Inferior parietal cortex (tissue), 1 donor: ENCODE measurements at regions not wholly inside any gene's neighbourhood (a gene's known extent, or its start where the extent isn't known, plus 50 kb on each side); places are given as distances from the start of the nearest gene placed in this dataset.
"Not testable (repeated sequence)": the region's sequence is repeated elsewhere in the genome, so short reads cannot be mapped to it uniquely, and the experiment has no call there.

Experiments used
- DNase-seq: peaks from one replicate; pipeline ENCODE4 v3.0.0-alpha.2; 2016; ENCODE audit errors: extremely low spot score

DNA sequence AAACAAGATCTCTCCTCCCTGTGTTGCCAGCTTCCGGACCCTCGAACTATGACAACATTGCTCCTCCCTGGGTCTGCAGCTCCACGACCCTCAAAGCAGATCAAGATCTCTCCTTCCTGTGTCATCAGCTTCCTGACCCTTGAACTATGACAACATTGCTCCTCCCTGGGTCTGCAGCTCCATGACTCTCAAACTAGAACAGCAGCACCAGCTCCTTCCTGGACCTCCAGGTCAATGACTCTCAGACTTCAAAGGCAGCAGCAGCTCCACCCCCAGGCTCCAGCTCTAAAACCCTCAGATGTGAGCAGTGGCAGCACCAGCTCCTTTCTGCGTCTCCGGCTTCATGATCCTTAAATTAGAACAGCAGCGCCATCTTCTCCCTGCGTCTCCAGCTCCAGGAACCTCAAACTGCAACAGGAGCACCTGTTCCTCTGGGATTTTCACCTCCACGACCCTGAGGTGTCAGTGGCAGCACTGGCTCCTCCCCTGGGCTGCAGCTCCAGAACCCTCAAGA, 341.0 kb upstream of the SULF2 start:
- no peak for DNase-seq

DNA sequence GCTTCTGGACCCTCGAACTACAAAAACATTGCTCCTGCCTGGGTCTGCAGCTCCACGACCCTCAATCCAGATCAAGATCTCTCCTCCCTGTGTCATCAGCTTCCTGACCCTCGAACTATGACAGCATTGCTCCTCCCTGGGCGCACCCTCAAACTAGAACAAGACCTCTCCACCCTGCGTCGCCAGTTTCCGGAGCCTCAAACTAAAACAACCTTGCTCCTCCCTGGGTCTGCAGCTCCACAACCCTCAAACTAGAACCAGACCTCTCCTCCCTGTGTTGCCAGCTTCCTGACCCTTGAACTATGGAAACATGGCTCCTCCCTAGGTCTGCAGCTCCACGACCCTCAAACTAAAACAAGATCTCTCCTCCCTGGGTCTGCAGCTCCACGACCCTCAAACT, 339.7 kb upstream of the SULF2 start:
- no peak for DNase-seq

DNA sequence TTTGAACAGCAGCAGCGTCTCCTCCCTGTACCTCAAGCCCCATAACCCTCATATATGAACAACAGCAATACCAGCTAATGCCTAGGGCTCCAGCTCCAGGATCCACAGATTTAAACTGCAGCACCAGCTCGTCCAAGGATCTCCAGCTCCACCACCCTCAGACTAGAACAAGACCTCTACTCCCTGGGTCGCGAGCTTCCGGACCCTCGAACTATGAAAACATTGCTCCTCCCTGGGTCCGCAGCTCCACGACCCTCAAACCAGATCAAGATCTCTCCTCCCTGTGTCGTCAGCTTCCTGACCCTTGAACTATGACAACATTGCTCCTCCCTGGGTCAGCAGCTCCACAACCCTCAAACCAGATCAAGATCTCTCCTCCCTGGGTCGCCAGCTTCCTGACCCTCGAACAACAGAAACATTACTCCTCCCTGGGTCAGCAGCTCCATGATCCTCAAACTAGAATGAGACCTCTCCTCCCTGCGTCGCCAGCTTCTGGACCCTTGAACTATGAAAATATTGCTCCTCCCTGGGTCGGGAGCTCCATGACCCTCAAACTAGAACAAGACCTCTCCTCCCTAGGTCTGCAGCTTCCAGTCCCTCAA, 339.0 kb upstream of the SULF2 start:
- no peak for DNase-seq

DNA sequence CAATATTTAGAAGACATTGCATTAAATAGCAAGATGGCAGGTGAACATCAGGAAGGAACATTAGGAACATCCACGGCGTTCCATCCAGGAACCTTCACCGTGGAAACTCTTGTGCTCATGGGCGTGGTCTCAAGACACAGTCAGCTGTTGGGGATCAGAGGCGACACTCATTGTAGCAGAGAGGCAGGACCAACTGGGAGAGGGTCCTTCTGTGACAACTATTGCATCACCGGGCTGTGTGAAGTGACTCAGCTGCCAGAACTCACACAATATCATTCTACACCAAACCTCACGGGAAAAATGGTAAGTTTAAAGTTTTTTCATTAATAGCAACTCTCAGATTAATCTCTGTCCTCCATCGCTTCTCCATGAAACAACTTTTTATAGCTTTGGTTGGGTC, 334.8 kb upstream of the SULF2 start:
- DNase-seq: no peak

DNA sequence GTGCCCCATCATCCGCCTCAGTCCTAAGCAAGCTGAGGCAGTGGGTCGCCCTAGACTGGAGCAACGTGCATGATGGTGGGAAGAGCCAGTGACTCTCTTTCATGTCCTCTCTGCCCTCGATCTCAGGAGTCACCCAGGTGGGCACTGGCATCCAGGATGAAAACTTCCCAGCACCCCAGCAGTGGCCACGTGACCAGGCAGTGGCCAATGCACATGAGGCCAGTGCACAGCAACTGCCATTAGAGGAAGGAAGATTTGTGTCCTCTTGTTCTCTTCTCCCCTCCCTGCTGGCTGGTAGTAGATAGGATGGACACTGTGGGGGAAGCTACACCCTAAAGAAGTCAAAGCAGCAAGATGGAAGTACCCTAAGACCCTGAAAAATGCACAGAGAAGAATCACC, 334.1 kb upstream of the SULF2 start:
- not testable (repeated sequence) for DNase-seq

DNA sequence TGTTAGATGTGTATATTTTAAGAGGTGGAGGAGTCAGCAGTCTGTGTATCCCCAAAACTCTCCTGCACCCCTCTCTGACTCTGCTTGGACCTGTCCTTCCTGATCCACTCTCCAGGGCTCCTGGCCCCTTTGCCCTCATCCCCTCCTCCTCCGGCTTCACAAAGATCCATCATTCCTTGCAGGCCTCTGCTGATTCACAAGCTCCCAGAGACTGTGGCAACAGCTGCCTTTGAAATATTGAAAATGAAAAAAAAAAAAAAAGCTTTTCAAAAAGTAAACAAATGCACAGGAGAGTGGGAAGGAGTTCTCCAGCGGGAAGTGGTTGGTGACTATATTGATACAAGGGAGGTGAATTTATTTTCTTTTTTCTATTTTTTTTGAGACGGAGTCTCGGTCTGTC, 330.2 kb upstream of the SULF2 start:
- DNase-seq: no peak

DNA sequence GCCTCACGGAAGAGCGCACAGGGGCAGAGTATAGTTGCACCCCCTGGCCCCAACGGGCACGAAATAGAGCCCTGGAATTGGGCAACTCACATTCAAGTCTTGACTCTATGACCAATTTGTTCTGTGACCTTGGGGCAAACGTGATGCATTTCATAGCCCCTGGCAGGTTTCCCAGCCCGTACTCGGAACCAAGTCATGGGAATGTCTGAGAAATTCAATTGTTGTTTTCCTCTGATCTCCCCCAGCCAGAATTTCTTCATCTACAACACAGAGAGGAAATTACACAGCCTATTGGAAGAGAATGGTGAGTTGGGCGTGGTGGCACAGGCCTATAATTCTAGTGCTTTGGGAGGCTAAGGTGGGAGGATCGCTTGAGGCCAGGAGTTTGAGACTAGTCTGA, 322.3 kb upstream of the SULF2 start:
- DNase-seq: no peak

DNA sequence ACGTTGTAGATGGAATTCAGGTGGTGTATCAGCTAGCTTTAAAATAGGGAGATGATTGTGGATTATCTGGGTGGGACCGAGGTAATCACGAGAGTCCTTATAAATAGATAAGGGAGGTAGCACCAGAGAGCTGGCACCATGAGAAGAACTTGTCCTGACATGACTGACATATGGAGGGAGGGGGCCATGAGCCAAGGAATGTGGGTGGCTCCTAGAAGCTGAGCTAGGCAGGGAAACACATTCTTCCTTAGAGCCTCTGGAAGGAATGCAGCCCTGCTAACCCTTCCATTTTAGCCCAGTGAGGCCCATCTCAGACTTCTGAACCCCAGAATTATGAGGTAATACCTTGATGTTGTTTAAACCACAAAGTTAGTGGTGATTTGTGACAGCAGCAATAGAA, 321.1 kb upstream of the SULF2 start:
- DNase-seq: no peak

DNA sequence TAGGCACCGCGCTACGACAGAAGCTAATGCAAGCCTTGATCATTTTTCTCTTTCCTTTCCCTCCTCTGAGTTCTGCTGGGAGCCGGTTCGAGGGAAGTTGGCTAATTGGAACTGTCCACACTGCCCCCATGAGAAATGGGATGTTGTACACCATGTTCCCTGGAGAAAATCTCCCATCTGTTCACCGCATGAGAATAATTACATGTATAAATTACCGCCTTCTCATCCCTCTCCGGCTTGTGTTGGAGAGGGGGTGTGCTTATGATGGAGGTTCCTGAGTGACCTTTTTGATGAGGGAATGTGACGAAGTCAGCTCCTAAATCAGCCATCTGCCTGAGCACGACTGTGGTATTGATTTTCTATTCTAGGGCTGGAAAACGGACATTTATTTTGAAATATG, 320.2 kb upstream of the SULF2 start:
- DNase-seq: peak; percentile 5

DNA sequence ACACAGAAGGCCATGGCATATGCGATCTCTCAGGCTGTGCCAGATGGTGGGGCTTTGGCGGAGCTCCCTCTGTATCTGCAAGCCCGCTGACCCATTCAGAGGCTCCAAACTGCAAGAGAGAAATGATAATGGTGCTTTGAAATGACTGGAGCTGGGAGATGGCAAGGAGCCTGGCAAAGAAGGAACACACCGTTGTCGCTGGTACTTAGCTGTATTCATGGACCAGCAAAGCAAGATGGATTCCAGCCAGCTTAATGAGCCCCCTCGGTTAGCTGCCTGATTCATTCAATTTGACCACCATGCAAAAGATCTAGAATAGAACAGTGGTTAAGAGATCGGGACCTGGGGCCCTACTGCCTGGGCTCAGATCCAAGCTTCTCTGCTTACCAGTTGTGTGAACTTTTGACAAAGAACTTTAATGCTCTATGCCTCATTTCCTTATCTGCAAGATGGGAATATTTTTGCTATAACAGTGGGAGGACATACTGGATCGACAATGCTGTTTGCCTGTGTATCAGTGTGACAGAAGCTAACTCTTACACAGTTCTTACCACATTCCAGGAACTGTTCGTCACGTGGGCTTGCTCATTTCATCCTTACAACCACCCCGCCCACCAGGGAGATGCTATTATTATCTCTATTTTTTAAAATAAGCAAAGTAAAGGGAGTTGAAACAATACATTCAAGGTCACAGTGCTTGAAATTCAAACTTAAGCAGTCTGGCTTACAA, 317.8 kb upstream of the SULF2 start:
- no peak for DNase-seq

DNA sequence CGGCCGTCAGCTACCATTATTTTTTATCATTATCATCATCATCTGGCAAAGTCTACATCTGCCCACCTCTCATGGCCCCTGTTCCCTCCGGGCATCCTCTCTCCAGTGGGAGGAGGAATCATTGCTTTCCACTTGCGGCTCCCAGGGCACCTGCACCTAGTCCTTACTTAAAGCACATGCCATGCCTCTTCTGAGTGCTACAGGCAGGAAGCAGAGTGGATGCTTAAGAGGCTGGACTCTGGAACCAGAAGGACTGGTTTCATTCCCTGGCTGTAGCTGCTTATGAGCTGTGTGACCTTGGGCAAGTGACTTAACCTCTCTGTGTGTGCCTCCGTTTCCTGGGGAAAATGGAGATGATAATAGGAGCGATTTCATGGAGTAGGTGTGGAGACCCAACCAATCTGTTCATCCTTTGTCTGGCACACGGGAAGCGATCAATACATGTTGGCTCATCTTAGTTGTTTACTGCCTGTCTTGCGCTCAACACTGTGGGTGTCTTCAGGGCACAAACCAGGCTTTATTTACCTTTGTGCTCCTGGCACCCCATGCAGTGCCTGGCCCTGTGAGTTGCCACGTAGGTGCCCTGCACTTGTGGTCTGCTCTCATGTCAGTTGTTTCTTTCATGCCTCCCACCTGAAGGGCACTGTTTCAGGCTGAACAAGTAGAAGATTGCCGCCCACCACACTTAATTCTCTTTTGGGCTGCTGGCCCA, 317.0 kb upstream of the SULF2 start:
- no peak for DNase-seq

DNA sequence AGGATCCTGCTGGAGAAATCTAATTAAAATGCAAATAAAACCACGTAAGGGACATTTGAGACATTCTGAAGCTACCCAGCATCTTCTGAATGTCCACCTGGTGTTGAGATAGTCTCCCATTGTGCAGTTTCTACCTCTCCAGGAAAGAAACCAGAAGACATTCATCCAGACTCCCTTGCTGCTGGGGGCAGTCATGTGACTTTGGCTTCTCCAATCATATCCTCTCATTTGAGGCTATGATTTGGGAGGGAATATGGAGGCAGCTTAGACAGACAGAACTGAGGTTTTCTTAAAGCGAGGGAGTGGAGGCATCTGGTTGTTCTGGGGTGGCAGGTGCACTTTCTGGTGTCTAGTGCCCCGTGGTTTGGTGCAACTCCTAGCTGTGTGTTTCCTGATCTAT, 315.2 kb upstream of the SULF2 start:
- no peak for DNase-seq

DNA sequence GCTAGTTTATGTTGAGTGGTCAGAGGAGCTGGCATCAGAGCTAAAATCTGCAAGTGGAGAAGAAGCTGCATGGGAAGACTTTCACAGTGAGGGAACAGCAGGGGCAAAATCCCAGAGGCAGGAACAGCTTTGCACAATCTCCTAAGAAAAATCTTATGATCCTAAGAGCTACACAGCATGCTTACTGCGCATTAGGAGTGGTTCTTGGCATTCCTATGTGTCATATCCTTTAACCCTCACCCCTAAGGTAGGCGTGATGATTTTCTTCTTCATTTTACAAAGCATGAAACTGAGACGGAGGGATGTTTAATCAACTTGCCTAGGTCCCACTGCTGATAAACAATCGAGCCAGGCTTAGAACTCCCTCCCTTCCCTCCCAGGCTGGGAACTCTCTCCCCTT, 313.6 kb upstream of the SULF2 start:
- DNase-seq: no peak

DNA sequence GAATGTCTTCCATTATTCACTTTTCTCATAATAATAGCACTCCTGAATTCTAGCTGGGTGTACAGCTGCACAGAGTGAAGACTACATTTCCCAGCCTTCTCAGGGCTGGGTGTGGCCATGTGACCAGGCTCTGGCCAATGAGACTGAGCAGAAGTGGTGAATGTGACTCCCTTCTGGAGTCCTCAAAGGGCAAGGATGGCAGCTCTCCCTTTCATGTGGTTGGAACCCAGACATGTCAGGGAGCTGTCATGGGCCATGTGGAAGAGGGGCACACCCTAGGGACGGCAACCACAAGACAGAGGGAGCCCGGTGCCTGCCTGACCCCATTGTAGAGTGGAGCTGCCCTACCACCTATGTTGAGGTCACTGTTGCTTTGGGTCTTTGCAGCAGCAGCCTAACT, 312.8 kb upstream of the SULF2 start:
- DNase-seq: no peak

DNA sequence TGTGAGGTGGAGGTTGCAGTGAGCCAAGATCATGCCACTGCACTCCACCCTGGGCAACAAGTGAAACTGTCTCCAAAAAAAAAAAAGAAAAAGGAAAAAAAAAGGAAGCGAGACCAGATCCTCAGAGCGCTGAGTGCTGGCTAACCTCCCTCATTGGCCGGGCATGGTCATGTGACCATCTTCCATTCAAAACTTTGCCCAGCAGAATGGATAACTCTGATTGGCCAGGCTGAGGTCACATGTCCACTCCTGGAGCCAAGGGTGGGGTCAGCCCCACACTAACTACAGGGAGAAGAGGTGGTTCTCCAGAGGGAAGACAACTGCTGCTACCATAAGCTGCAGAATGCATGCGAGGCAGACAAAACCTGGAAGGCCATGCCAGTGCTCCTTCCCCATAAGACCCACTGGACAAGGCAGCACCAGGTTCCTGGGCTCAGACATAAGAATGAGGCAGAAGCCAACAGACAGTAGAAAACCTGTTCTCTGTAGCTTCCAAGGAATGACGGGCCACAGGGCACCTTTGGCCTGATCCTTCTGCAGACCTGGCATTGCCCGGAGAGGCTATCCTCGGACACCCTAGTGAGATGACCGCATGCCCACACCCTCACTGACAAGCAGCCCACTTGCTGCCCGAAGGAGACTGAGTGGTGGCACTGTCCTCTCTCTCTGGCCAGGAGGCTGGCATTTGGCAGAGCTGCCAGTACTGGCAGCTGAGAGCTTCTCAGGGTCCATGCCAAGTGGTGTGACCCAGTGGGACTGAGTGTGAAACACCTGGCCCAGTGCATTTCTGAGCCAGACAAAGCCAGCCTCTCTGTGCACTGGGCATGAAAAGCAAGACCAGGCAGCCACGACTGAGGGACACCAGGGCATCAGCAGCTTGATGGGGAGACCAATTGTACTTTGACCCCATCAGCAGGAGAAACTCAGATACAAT, 311.9 kb upstream of the SULF2 start:
- peak; percentile 3 for DNase-seq

DNA sequence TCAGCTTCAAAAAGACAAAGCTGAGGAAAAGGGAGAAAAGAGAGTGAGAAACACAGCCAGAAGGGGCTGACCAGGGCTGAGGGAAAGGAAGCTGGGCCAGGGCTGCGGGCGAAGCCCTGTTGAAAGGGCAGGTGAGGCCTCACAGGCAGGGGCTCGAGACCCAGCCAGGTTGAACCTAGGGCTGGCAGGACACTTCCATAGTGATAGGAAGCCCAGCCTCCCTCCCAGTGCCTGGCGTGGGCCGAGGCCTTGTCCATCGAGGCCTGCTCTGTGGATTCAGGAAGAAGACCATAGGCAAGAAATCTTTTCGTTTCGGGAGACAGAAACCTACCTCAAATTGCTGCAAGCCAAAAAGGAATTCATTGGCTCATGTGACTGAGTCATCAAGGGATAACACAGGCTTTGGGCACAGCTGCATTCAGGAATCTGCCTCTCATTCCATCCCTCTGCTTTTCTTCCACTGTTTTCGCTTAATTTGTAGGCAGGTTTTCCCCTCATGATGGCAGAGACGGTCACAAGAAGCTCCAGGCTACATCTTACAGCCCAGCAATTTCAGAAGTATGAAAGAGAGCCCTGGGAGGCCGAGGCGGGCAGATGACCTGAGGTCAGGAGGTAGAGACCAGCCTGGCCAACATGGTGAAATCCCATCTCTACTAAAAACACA, 311.1 kb upstream of the SULF2 start:
- no peak for DNase-seq

DNA sequence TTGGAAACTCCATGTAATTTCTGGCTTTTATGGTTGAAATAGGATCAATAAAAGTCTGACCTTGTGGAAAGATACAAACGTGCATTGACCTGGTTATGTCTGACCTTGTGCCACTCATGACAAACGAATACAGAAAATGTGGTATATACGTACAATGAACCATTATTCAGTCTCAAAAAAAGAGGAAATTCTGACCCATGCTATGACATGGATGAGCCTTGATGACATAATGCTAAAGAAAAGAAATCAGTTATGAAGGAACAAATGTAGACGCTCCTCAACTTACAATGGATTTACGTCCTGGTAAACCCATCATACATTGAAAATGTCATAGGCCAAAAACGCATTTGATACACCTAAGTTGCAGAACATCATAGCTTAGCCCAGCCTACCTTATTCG, 309.7 kb upstream of the SULF2 start:
- DNase-seq: no peak

DNA sequence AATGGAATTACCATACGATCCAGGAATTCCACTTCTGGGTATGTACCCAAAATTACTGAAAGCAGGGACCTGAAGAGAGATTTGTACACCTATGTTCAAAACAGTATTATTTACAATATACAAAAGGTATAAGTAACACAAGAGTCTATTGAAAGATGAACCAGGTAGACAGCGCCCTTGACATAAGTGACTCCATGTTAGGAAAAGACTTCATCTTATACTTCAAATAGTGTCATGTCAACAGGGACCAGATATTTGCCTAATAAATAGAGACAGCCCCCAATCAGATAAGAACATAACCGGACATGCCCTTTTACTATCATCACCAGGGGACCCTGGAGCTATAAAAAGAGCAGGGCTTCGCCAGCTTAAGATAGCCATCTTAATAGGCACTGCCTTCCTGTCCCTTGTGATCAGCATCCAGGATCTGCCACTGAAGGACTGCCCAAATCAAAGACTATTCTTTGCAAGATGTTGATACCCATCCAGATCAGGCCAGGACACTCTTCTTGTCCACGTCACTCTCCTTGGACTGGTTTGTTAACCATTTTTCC, 309.0 kb upstream of the SULF2 start:
- no peak for DNase-seq

DNA sequence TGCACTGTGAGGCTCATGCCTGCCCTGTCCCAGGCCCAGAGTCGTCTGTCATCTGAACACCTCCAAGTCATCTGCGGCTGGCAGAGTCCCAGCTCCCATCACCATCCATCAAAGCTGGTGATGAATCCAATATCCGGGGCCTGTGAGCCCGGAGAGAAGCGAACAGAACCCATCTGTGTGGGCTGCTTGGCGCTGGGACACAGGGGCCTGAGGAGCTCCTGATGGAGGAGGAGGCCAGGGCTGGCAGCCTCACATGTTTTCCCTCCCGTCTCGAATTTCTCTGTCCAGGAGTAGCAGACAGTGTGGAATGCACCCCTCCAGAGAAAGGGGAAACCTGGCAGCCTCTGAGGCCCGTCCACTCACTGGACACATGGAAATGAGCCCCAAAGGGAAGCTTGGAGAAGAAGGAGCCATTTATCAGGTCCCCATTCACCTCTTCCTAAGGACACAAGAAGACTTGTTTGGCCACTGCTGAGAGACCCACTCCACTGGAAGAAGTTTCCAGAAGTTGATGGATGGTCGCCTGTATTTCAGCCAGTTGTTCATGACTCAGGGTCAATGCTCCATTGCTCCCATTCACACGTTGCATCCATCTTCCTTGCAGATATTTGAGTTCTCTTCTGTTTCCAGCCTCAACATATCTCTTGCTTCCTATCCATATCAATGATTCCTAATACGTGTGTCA, 307.5 kb upstream of the SULF2 start:
- DNase-seq: no peak

DNA sequence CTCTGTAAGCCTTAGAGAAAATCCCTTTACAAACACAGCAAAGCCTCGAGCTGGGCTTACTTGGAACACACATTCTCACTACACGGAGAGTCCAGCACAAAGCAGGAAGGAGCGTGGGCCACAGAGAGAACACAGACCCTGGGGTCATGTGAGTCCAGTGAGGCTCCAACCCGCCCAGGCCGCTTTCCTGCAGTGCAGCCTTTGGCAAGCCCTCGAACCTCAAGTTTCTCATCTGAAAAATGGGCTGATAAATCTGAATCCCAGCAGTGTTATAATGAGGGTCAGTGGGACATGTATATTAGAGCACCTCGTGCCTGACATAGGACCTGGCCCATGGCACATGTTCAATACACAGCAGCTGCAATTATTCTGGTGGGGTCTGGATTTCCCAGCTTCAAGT, 305.5 kb upstream of the SULF2 start:
- DNase-seq: no peak
